AG09319 (cell line): ENCODE measurements at regions not wholly inside any gene's neighbourhood (a gene's known extent, or its start where the extent isn't known, plus 50 kb on each side); places are given as distances from the start of the nearest gene placed in this dataset.

ENCODE experiments used
- DNase-seq: peaks from one replicate; pipeline ENCODE4 v3.0.0-alpha.2; 2010; ENCODE audit warnings: low read depth; ENCODE audit errors: extremely low read depth
- TF ChIP-seq, protein P1 (sequence below): IDR thresholded peaks from 2 replicates; pipeline ENCODE4 v1.5.1; 2011; ENCODE audit warnings: low read depth, mild to moderate bottlenecking, inconsistent platforms, low read length, moderate library complexity

DNA sequence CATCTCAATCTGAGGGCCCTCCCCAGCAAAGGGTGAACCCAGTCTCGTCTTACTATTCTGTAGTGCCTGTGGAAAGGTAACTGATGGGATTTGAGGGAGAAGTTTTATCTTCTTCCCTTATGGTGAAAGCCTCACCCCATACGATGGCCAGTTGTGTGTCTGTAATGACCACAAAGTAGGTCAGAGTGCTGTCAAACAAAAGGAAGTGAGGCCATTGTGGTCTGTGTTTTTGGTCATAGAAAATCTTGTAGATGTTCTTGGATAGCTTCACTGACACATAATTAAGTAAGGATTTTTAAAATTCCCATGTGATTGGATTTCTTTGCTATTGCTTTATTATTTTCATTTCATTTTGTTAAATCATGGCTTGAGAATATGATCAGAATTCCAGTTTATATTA lies 505.1 kb upstream of the KLF4 start:
- TF ChIP-seq, protein P1, sequence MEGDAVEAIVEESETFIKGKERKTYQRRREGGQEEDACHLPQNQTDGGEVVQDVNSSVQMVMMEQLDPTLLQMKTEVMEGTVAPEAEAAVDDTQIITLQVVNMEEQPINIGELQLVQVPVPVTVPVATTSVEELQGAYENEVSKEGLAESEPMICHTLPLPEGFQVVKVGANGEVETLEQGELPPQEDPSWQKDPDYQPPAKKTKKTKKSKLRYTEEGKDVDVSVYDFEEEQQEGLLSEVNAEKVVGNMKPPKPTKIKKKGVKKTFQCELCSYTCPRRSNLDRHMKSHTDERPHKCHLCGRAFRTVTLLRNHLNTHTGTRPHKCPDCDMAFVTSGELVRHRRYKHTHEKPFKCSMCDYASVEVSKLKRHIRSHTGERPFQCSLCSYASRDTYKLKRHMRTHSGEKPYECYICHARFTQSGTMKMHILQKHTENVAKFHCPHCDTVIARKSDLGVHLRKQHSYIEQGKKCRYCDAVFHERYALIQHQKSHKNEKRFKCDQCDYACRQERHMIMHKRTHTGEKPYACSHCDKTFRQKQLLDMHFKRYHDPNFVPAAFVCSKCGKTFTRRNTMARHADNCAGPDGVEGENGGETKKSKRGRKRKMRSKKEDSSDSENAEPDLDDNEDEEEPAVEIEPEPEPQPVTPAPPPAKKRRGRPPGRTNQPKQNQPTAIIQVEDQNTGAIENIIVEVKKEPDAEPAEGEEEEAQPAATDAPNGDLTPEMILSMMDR: no peak
- no peak for DNase-seq

DNA sequence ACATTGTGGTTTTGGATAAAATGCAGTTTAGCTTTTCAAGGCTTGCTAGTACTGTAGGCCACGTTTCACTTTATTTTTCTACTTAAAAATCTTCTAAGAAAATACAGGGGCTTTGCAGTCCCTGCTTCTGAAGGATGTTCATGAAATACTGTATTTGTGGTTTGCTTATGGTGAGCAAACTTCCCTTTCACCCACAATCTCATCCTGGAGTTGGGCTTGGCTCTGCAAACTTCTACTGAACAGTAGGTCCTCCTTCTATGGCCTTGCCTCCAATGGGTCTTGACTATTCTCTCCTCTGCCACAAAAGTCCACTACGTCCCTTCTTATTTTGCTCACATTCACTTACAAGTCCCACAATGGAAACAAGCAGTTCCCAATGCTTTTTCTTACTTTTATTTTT lies 502.7 kb upstream of the KLF4 start:
- TF ChIP-seq, protein P1: no peak
- no peak for DNase-seq

DNA sequence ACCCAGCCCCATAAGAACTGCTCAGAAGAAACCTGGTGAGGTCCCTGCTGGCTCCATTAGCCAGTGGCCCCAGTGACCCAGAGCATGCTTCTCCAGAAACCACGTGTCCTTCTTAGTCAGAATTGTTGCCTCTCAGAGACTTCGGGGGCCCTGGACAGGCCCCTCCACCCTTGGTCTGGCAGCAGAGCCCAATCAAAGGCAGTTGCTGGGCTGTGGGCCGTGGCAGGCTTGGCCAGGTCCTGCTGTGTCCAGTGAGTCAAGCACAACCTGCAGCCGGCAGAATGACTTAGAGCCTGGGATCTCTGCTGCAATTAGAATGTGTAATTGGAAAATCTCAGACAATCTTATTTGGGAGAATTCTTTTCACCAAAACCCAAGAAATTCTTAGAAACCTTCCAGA lies 502.0 kb upstream of the KLF4 start:
- TF ChIP-seq, protein P1: no peak
- no peak for DNase-seq

DNA sequence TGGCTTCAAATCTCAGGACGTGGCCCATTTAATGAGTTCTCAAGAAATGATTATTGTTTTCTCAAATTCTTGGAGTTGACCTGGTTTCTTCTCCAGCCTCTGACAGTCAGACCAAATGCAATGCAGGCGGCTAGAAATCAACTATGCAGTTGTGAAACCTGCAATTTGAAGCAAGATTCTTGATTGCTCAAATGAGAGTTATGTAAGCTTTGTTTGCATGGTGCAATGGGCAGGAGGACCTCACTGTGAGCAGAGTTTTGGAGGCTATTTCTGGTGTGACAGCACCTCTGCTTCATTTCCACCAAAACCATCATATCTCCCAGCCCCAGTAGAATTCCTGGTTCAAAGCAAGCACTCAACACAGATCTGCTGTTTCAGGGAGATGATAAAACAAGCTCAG lies 500.0 kb upstream of the KLF4 start:
- DNase-seq: peak; percentile 59
- TF ChIP-seq, protein P1: no peak

DNA sequence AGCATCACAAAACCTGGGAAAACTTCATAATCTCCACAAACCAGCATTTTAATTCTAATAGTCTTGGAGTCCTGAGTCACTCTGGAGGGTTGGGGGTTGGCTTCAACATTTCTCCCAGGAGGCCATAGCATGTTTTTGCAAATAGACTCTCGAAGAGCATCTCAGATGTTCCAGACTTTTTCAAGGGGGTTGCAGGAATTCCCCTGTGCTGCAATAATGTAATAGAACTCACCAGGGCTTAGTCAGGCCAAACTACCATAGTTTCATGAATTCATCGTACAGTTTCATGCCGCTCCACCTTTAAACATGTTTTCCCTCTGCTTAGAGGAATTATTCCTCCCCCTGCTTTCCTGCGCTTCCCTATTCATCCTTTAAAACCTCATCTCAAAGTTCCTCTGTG lies 499.5 kb upstream of the KLF4 start:
- no peak for DNase-seq
- TF ChIP-seq, protein P1: no peak

DNA sequence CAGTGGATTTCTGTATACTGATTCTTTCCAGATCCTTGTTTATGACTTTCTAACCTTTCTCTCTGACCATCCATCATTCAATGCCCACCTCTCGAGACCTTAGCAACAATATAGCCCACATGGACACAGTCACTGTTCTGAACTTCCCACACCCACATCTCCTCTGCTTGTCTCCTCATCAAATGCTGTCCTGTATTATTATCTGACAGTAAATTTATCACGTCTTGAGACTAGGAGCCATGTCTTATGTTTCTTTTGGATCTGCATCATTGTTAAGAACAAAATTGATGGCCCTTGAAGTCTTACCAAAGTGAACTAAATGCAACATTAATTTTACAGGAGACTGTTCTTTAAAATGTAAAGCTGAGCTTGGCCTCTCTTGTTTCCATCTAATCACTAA lies 495.4 kb upstream of the KLF4 start:
- TF ChIP-seq, protein P1: no peak
- DNase-seq: no peak

DNA sequence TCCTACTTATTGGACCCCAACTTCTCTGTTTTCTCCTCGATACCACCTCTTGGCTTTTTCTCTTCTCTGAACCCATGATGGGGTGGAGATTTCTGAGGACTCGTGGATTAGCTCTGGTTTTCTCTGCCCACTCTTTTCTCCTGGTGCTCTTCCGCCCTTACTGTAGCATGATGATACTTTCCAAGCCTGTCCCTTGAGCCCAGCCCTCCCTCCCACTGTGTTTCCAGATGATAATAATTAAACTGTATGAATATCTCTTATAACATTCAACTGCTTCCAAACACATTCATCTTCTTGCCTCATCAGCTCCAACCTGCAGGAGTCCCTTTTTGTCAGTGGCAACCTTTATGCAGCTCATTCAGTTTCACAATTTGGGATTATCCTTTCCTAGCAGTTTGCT lies 494.2 kb upstream of the KLF4 start:
- TF ChIP-seq, protein P1: no peak
- DNase-seq: no peak

DNA sequence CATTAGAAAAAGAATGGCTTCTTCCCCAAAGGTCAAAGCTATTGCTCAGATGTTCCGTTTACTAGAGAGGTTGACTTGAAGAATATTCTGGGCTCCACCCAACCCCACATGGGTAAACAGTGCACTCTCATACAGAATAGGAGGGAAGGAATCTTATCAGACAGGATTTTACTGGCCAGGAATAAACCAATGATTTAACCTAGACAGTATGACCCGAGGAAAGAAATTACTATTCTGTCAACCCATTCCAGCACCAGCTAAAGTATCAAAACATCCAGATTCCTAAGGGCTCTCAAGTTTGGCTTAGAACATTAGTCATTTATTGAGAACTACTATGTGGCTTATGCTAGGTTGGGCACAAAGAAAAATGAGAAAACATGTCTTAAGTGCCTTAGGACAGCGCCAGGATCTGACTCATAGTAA lies 493.6 kb upstream of the KLF4 start:
- peak; percentile 19 for DNase-seq
- TF ChIP-seq, protein P1: no peak
